Gastroesophageal sphincter (tissue), 4 donors: ENCODE measurements at regions not wholly inside any gene's neighbourhood (a gene's known extent, or its start where the extent isn't known, plus 50 kb on each side); places are given as distances from the start of the nearest gene placed in this dataset.

ENCODE experiments used
- ATAC-seq: fragments of 150-250 bp; one replicate; pipeline ENCODE4 v1.9.1; 2016; ENCODE audit warnings: mild to moderate bottlenecking, moderate library complexity
- H3K27ac ChIP-seq, 4 donors: fragments of 200-600 bp; sonication (generic) in 3 of 4; 1 replicate in 3 of 4; 2 replicates in 1 of 4; pipeline ENCODE4 v1.5.1; 2016 to 2019
- H3K27me3 ChIP-seq: fragments of 200-600 bp; sonication (generic); one replicate; pipeline ENCODE4 v1.5.1; 2019
- H3K36me3 ChIP-seq, 2 donors: fragments of 200-600 bp; sonication (generic); one replicate each; pipeline ENCODE4 v1.5.1; 2019; ENCODE audit warnings: control low read depth in 1 of 2
- H3K4me1 ChIP-seq, 3 donors: fragments of 200-600 bp; sonication (generic); 1 replicate in 2 of 3; 2 replicates in 1 of 3; pipeline ENCODE4 v1.5.1; 2016 to 2019; ENCODE audit warnings: control low read depth in 2 of 3
- H3K4me3 ChIP-seq, 2 donors: fragments of 200-600 bp; sonication (generic); one replicate each; pipeline ENCODE4 v1.5.1; 2019; ENCODE audit warnings: mild to moderate bottlenecking in 1 of 2, moderate library complexity in 1 of 2
- H3K9me3 ChIP-seq, 3 donors: fragments of 200-600 bp; sonication (generic); one replicate each; pipeline ENCODE4 v1.5.1; 2017 to 2019; ENCODE audit warnings: control low read depth in 2 of 3
- CTCF ChIP-seq, 4 experiments: fragments of 200-600 bp in 2 of 4; fragments of 450-650 bp in 2 of 4; sonication (generic) in 1 of 4; IDR thresholded peaks; one replicate each; pipeline ENCODE4 v1.5.1; 2017 to 2019; ENCODE audit warnings: antibody characterized with exemption in 4 of 4, mild to moderate bottlenecking in 2 of 4, moderate library complexity in 2 of 4
- EP300 ChIP-seq: sonication (generic); formaldehyde crosslinking; IDR thresholded peaks from one replicate; pipeline ENCODE4 v1.6.1; 2017; ENCODE audit warnings: antibody characterized with exemption, mild to moderate bottlenecking
- POLR2A ChIP-seq, 2 donors: fragments of 450-650 bp; IDR thresholded peaks; one replicate each; pipeline ENCODE4 v1.6.1; 2017; ENCODE audit warnings: antibody characterized with exemption in 2 of 2, mild to moderate bottlenecking in 2 of 2, moderate library complexity in 1 of 2
- POLR2AphosphoS5 ChIP-seq: sonication (generic); formaldehyde crosslinking; IDR thresholded peaks from one replicate; pipeline ENCODE4 v1.6.1; 2017; ENCODE audit warnings: antibody characterized with exemption
- WGBS, 2 donors: methylation state at CpG; one replicate each; pipeline ENCODE4 v1.1.5; 2018; ENCODE audit warnings: low coverage in 1 of 2; 5-methylcytosine and 5-hydroxymethylcytosine counted together

- H3K27me3 ChIP-seq, result no peaks in the 10 kb centered on the region
- no peaks in the 10 kb centered on the region for H3K36me3 ChIP-seq
- H3K9me3 ChIP-seq, result no peaks in the 10 kb centered on the region
- TF ChIP-seq POLR2A (IDR thresholded peaks at IDR 0.05), result no peak
- no peak for TF ChIP-seq POLR2AphosphoS5
- no peak for TF ChIP-seq CTCF (IDR thresholded peaks at IDR 0.05)
- no peak for TF ChIP-seq EP300
- no peak for ATAC-seq
- H3K4me1 ChIP-seq, result no peaks in the 10 kb centered on the region
- H3K4me3 ChIP-seq, result no peak overlapping the region
- WGBS, 2 donors, result 67 to 78% methylated on average over 2 to 5 of the region's 5 CpGs
- no peak overlapping the region for H3K27ac ChIP-seq
Observed at GRCh38 chr14:65346474-65346873, 66.1 kb upstream of the FUT8 start.

- ATAC-seq, result no peak
- Histone ChIP-seq H3K36me3 (no peaks in the 10 kb centered on the region), H3K9me3 (no peaks in the 10 kb centered on the region), H3K27ac (no peak overlapping the region), H3K4me1 (no peaks in the 10 kb centered on the region), H3K27me3 (no peaks in the 10 kb centered on the region), H3K4me3 (no peak overlapping the region)
- TF ChIP-seq POLR2AphosphoS5, result no peak
- no peak for TF ChIP-seq CTCF (IDR thresholded peaks at IDR 0.05)
- TF ChIP-seq EP300, result no peak
- TF ChIP-seq POLR2A (IDR thresholded peaks at IDR 0.05), result no peak
- WGBS, 2 donors, result 46 to 52% methylated on average over 5 of the region's 5 CpGs
Observed at GRCh38 chr14:65346895-65347294, 65.6 kb upstream of the FUT8 start.

GRCh38 chr14:65348137-65348536 lies 64.4 kb upstream of the FUT8 start:
- 43 to 44% methylated on average over 1 to 2 of the region's 3 CpGs for WGBS, 2 donors
- Histone ChIP-seq H3K9me3 (no peaks in the 10 kb centered on the region), H3K36me3 (no peaks in the 10 kb centered on the region), H3K4me1 (no peaks in the 10 kb centered on the region), H3K4me3 (no peak overlapping the region), H3K27ac (no peak overlapping the region), H3K27me3 (no peaks in the 10 kb centered on the region)
- ATAC-seq, result peak; percentile 60
- TF ChIP-seq POLR2AphosphoS5 (peak; percentile 46), CTCF (IDR thresholded peaks at IDR 0.05) (no peak)

- Histone ChIP-seq H3K4me3 (no peak overlapping the region), H3K4me1 (no peaks in the 10 kb centered on the region), H3K9me3 (no peaks in the 10 kb centered on the region), H3K36me3 (no peaks in the 10 kb centered on the region), H3K27me3 (no peaks in the 10 kb centered on the region), H3K27ac (no peak overlapping the region)
- WGBS, 2 donors, result 86 to 88% methylated on average over 1 to 4 of the region's 4 CpGs
- no peak for TF ChIP-seq POLR2AphosphoS5
- TF ChIP-seq CTCF (IDR thresholded peaks at IDR 0.05), result no peak
- no peak for TF ChIP-seq EP300
- no peak for TF ChIP-seq POLR2A (IDR thresholded peaks at IDR 0.05)
- ATAC-seq, result no peak
Observed at GRCh38 chr14:65349100-65349499, 63.4 kb upstream of the FUT8 start.

GRCh38 chr14:65351493-65352194 lies 60.9 kb upstream of the FUT8 start:
- H3K27ac ChIP-seq, result no peak overlapping the region
- H3K4me1 ChIP-seq, result no peaks in the 10 kb centered on the region
- no peak overlapping the region for H3K4me3 ChIP-seq
- 84 to 91% methylated on average over 6 of the region's 6 CpGs for WGBS, 2 donors
- no peaks in the 10 kb centered on the region for H3K36me3 ChIP-seq
- no peaks in the 10 kb centered on the region for H3K9me3 ChIP-seq
- TF ChIP-seq POLR2A (IDR thresholded peaks at IDR 0.05) (no peak), CTCF (IDR thresholded peaks at IDR 0.05) (no peak), POLR2AphosphoS5 (no peak), EP300 (no peak)
- ATAC-seq, result no peak
- no peaks in the 10 kb centered on the region for H3K27me3 ChIP-seq
